ENCODE measurements at regions not wholly inside any gene's neighbourhood (a gene's known extent, or its start where the extent isn't known, plus 50 kb on each side); places are given as distances from the start of the nearest gene placed in this dataset.

DNA sequence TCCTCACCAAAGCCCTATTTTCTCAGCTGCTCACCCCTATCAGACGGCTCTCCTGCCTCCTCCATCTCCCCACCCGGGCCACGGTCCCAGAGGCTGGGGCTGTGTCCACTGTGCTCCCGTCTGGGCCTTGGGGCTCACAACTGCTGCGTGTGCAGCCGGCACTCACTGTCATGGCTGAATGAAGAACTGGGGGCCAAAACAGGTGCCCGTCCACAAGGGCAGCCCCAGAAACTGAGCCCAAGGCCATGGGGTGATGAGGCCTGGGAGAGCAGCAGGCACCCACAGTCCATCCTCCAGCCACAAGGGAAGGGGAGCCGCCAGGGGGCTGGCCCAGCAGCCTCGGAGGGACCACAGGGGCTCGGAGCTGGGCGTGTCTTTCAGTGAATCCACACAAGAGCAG is 159.5 kb downstream of the DLL1 start:
- no peak overlapping the region for H3K27ac ChIP-seq
- TF ChIP-seq, protein P1, sequence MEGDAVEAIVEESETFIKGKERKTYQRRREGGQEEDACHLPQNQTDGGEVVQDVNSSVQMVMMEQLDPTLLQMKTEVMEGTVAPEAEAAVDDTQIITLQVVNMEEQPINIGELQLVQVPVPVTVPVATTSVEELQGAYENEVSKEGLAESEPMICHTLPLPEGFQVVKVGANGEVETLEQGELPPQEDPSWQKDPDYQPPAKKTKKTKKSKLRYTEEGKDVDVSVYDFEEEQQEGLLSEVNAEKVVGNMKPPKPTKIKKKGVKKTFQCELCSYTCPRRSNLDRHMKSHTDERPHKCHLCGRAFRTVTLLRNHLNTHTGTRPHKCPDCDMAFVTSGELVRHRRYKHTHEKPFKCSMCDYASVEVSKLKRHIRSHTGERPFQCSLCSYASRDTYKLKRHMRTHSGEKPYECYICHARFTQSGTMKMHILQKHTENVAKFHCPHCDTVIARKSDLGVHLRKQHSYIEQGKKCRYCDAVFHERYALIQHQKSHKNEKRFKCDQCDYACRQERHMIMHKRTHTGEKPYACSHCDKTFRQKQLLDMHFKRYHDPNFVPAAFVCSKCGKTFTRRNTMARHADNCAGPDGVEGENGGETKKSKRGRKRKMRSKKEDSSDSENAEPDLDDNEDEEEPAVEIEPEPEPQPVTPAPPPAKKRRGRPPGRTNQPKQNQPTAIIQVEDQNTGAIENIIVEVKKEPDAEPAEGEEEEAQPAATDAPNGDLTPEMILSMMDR (conservative IDR thresholded peaks at IDR 0.05): no peak

DNA sequence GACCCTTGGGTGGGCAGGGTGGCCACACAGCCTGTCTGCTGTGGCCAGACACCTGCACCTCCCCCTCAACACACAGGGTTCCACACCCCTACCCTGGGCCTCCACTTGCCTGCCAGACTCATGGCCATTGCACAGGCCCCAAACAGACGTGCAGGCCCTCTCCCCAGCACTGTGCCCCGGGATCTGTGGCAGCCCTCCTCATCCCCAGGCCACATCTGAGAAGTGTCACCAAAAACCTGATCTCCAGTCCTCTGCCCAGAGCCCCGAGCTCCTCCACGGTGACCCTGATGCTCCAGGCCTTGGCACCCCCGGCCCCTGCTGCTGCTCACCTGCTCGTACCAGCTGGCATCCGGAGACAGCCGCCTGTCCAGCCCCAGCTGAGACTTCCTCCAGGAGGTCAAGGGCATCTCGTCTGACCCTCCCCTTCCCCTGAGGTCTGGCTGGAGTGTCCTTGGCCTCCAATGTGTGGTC is 160.1 kb downstream of the DLL1 start:
- H3K27ac ChIP-seq: no peak overlapping the region
- TF ChIP-seq, protein P1 (conservative IDR thresholded peaks at IDR 0.05): no peak

DNA sequence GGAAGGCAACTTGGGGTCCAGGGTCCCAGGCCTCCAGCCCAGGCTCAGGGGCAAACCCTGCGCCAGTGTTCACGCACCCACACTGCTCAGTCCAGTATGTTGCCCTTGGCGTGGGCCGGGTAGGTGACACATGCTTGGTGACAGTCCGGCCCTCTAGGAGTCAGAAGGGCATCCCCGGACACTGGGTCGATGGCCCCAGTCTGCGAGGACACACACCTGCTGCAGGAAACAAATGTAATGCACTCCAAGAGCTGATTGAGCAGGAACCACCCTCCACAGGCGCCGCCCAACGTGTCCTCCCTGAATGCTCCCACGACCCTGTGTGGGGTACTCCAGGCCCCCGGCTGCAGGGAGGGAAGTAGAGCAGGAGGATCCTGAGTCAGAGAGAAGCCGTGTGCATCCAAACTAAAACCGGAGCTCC is 160.7 kb downstream of the DLL1 start:
- TF ChIP-seq, protein P1 (conservative IDR thresholded peaks at IDR 0.05): no peak
- no peak overlapping the region for H3K27ac ChIP-seq

DNA sequence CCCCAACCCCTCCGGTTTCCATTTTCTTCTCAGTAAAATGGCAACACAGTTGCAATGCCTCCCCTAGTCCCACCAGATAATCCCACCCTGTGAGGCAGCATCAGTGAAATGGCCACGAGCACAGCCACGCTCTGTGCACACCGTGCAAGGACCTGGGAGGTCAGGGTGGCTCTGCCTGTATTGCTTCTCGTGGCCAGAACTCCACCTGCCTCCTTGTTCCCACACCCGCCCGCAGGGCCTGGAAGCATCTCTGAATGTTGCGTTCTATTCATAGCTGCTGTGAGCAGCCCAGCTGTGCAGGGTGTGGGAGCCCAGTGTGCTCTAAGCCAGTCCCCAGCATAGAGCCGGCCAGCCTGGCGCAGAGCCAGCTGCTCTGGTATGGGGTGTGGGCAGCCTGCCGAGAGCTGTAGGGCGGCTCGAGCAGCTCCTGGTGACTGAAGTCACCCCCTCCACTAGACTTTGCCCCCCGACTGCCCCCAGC is 161.1 kb downstream of the DLL1 start:
- TF ChIP-seq, protein P1 (conservative IDR thresholded peaks at IDR 0.05): no peak

DNA sequence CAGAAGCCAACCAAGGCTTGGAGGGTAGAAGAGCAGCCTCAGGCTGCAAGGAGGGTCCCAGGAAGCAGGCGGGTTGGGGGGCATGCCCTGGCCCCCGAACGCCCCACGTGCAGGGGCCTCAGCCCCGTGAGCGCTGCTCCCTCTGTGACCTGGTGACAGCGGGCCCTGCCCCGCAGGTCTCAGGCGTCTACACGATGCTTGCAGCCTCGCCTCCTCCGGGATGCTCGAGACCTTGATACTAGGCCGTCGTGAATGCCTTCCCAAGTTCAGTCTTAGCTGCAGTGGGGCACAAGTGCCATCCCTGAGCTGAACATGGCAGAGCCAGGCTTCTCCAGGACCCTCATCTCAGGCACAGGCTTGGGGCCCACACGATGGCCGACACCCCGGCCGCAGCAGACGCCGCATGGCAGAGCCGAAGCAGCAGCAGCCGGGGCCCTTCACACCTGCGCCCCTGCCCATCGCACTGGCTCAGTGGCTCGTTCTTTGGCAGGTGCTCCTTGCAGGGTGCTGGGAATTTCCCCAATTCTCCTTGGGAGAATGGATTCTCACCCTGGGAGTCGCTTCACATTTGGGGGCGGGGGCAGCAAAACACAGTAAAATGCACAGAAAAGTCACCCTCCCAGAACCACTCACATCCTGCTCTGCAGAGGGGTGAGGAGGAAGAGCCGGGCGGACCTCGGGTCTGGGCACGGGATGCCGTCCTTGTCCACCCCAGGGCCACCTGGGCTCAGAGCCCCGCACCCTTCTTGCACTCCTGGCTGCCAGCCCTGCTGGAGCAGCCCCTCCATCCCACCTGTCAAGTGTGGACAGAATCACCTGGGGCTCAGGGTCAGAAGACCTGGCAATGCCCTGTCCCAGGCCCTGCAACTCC is 161.8 kb downstream of the DLL1 start:
- TF ChIP-seq, protein P1 (conservative IDR thresholded peaks at IDR 0.05): no peak
- H3K27ac ChIP-seq: no peak overlapping the region

More for the DNA sequence above, 161.1 kb downstream of the DLL1 start:
- H3K27ac ChIP-seq: no peak overlapping the region

DNA sequence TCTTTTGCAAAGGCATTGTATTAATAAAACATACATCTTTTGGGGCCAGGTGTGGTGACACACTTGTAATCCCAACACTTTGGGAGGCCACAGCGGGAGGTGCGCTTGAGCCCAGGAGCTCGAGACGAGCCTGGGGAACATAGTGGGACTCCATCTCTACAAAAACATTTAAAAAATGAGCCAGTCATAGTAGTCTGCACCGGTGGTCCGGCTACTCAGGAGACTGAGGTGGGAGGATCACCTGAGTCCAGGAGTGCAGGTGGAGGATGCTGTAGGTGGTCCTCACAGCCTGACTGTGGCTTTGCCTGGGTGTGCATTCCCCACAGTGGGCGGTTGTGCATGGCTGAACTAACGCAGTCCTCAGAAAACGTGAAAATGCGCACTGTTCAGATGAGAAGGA is 162.5 kb downstream of the DLL1 start:
- TF ChIP-seq, protein P1 (conservative IDR thresholded peaks at IDR 0.05): no peak
- H3K27ac ChIP-seq: no peak overlapping the region

DNA sequence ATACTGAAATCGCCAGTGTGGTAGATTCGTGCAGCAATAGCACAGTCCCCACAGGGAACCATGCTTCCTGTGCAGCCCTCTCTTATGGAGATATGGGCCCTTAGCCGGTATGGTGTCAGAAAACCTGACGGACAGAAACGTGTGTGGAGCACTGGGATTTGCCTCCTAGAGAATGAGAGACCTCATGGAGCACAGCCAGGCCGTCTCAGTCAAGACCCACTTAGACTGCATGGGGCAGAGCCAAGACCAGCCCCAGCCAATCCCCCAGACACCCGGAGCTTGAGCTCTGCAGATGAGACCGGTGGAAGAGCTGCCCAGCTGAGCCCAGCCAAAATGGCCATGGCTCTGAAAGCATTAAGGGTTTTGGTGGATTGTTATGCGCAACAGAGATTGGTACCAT is 163.7 kb downstream of the DLL1 start:
- no peak overlapping the region for H3K27ac ChIP-seq
- TF ChIP-seq, protein P1 (conservative IDR thresholded peaks at IDR 0.05): no peak
